Liver (tissue), 8 donors: ENCODE measurements at regions not wholly inside any gene's neighbourhood (a gene's known extent, or its start where the extent isn't known, plus 50 kb on each side); places are given as distances from the start of the nearest gene placed in this dataset.

Experiments
- DNase-seq: peaks from one replicate; pipeline ENCODE4 v3.0.0-alpha.2; 2017; ENCODE audit warnings: low spot score
- H3K27ac ChIP-seq, 2 donors: one replicate each; pipeline ENCODE4 v1.7.0; 2013; ENCODE audit warnings: inconsistent platforms in 2 of 2, low read length in 2 of 2, control low read depth in 1 of 2, low read depth in 1 of 2, mild to moderate bottlenecking in 1 of 2
- H3K27me3 ChIP-seq, 4 donors: one replicate each; pipeline versions ENCODE4 v1.6.1 to v1.7.0; 2013; ENCODE audit warnings: low read length in 3 of 4, inconsistent platforms in 1 of 4, mild to moderate bottlenecking in 1 of 4, moderate library complexity in 1 of 4; ENCODE audit not compliant: control insufficient read depth in 4 of 4, insufficient read depth in 4 of 4
- H3K36me3 ChIP-seq, 4 donors: one replicate each; pipeline versions ENCODE4 v1.6.1 to v1.7.0; 2013; ENCODE audit warnings: low read length in 3 of 4, mild to moderate bottlenecking in 3 of 4, low read depth in 1 of 4, moderate library complexity in 1 of 4; ENCODE audit not compliant: control insufficient read depth in 4 of 4, insufficient read depth in 3 of 4
- H3K4me1 ChIP-seq, 4 donors: one replicate each; pipeline versions ENCODE4 v1.6.1 to v1.7.0; 2013; ENCODE audit warnings: low read length in 3 of 4, mild to moderate bottlenecking in 3 of 4, moderate library complexity in 1 of 4; ENCODE audit not compliant: control insufficient read depth in 4 of 4, insufficient read depth in 4 of 4
- H3K4me3 ChIP-seq, 3 donors: one replicate each; pipeline versions ENCODE4 v1.6.1 to v1.7.0; 2013; ENCODE audit warnings: low read length in 3 of 3, control low read depth in 1 of 3, low read depth in 1 of 3, mild to moderate bottlenecking in 1 of 3
- H3K9ac ChIP-seq, 2 donors: one replicate each; pipeline ENCODE4 v1.7.0; 2013; ENCODE audit warnings: low read length in 2 of 2, mild to moderate bottlenecking in 2 of 2, moderate library complexity in 2 of 2, control low read depth in 1 of 2, low read depth in 1 of 2
- H3K9me3 ChIP-seq, 4 donors: one replicate each; pipeline versions ENCODE4 v1.6.1 to v1.7.0; 2013; ENCODE audit warnings: low read length in 3 of 4; ENCODE audit not compliant: control insufficient read depth in 4 of 4
- EGR1 ChIP-seq, 2 donors: IDR thresholded peaks; 2 replicates each; pipeline ENCODE4 v1.6.1; 2016 to 2018; ENCODE audit warnings: antibody characterized with exemption in 2 of 2, low read depth in 2 of 2
- FOXA1 ChIP-seq: IDR thresholded peaks from 2 replicates; pipeline ENCODE4 v1.6.1; 2016; ENCODE audit warnings: antibody characterized with exemption
- FOXA2 ChIP-seq: IDR thresholded peaks from 2 replicates; pipeline ENCODE4 v1.6.1; 2016; ENCODE audit warnings: antibody characterized with exemption
- GABPA ChIP-seq, 2 donors: IDR thresholded peaks in 1 of 2; conservative IDR thresholded peaks in 1 of 2; 2 replicates each; pipeline ENCODE4 v1.6.1; 2016; ENCODE audit warnings: antibody characterized with exemption in 2 of 2, mild to moderate bottlenecking in 1 of 2, moderate library complexity in 1 of 2
- HNF4A ChIP-seq, 2 donors: conservative IDR thresholded peaks; 2 replicates each; pipeline ENCODE4 v1.6.1; 2016; ENCODE audit warnings: antibody characterized with exemption in 2 of 2, mild to moderate bottlenecking in 2 of 2
- HNF4G ChIP-seq: IDR thresholded peaks from 2 replicates; pipeline ENCODE4 v1.6.1; 2016; ENCODE audit warnings: antibody characterized with exemption
- JUND ChIP-seq, 2 donors: IDR thresholded peaks; 2 replicates each; pipeline ENCODE4 v1.6.1; 2016; ENCODE audit warnings: antibody characterized with exemption in 2 of 2
- NR2F2 ChIP-seq: IDR thresholded peaks from 2 replicates; pipeline ENCODE4 v1.6.1; 2016; ENCODE audit warnings: antibody characterized with exemption
- RAD21 ChIP-seq, 2 donors: IDR thresholded peaks; 2 replicates each; pipeline ENCODE4 v1.6.1; 2016; ENCODE audit warnings: antibody characterized with exemption in 2 of 2, mild to moderate bottlenecking in 2 of 2
- RXRA ChIP-seq, 2 donors: IDR thresholded peaks; 2 replicates each; pipeline ENCODE4 v1.6.1; 2017 to 2018; ENCODE audit warnings: antibody characterized with exemption in 2 of 2, mild to moderate bottlenecking in 1 of 2
- SP1 ChIP-seq: IDR thresholded peaks from 2 replicates; pipeline ENCODE4 v1.6.1; 2018; ENCODE audit warnings: antibody characterized with exemption, mild to moderate bottlenecking
- TAF1 ChIP-seq: conservative IDR thresholded peaks from 2 replicates; pipeline ENCODE4 v1.6.1; 2016; ENCODE audit warnings: antibody characterized with exemption, mild to moderate bottlenecking
- YY1 ChIP-seq: IDR thresholded peaks from 2 replicates; pipeline ENCODE4 v1.6.1; 2016; ENCODE audit warnings: antibody characterized with exemption, mild to moderate bottlenecking
- WGBS: extraction: QIAGEN DNeasy Blood & Tissue Kit; methylation state at CpG from one replicate; pipeline ENCODE4 v1.1.7; 2013; 5-methylcytosine and 5-hydroxymethylcytosine counted together
- TF ChIP-seq, protein P1 (sequence below): fragments of 150-350 bp; IDR thresholded peaks from 2 replicates; pipeline ENCODE4 v1.5.1; 2017; ENCODE audit warnings: improper control_type of control experiment, low read depth, low read length; ENCODE audit not compliant: missing input control
- TF ChIP-seq, protein P2 (sequence below): IDR thresholded peaks from 2 replicates; pipeline ENCODE4 v1.6.1; 2016; ENCODE audit warnings: antibody characterized with exemption
- TF ChIP-seq, protein P3 (sequence below): IDR thresholded peaks from 2 replicates; pipeline ENCODE4 v1.6.1; 2016; ENCODE audit warnings: antibody characterized with exemption
- TF ChIP-seq, protein P4 (sequence below): IDR thresholded peaks from 2 replicates; pipeline ENCODE4 v1.6.1; 2016; ENCODE audit warnings: antibody characterized with exemption
- TF ChIP-seq, protein P5 (sequence below): IDR thresholded peaks from 2 replicates; pipeline ENCODE4 v1.6.1; 2016; ENCODE audit warnings: antibody characterized with exemption, mild to moderate bottlenecking
- donor health status: healthy.
- donor health status: healthy.
- donor health status: healthy.
- donor health status: healthy.
- donor health status: healthy.

DNA sequence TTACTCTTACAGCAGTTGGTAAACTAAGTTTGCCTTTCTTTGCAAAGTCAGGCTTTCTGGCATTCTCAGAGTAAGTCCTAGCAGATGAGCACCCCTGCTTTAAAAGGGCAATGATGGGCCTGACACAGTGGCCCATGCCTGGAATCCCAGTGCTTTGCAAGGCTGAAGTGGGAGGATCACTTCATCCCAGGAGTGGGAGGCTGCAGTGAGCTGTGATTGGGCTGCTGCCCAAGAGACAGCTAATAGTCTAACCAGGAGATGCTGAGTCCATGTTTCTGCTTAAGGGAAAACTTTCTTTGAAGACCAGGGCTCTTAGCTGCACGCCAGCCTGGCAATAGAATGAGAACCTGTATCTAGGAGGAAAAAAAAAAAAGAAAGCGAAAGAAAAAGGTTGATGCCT is 100.2 kb upstream of the MPP7 start:
- 95% methylated on average over 2 of the region's 2 CpGs for WGBS
- Histone ChIP-seq H3K36me3 (no peaks in the 10 kb centered on the region), H3K9ac (no peak overlapping the region), H3K9me3 (no peaks in the 10 kb centered on the region), H3K4me1 (peaks cover 0 to 2% (median 0%) of the 10 kb centered on the region in 4 donors), H3K27ac (peak overlapping the region in 1 of 2 donors; percentile 46), H3K27me3 (no peaks in the 10 kb centered on the region), H3K4me3 (no peak overlapping the region)
- no peak for DNase-seq
- TF ChIP-seq YY1 (no peak), HNF4G (no peak), NR2F2 (no peak), SP1 (no peak), HNF4A (conservative IDR thresholded peaks at IDR 0.05) (no peak), JUND (IDR thresholded peaks at IDR 0.05) (no peak), RAD21 (IDR thresholded peaks at IDR 0.05) (no peak), RXRA (IDR thresholded peaks at IDR 0.05) (no peak), FOXA2 (no peak), GABPA (IDR thresholded peaks at IDR 0.05 in 1 of 2, conservative IDR thresholded peaks at IDR 0.05 in 1 of 2) (no peak), FOXA1 (no peak), TAF1 (no peak), EGR1 (IDR thresholded peaks at IDR 0.05; ENCODE audit: low read depth in 2 of 2) (no peak)
- TF ChIP-seq, protein P1, sequence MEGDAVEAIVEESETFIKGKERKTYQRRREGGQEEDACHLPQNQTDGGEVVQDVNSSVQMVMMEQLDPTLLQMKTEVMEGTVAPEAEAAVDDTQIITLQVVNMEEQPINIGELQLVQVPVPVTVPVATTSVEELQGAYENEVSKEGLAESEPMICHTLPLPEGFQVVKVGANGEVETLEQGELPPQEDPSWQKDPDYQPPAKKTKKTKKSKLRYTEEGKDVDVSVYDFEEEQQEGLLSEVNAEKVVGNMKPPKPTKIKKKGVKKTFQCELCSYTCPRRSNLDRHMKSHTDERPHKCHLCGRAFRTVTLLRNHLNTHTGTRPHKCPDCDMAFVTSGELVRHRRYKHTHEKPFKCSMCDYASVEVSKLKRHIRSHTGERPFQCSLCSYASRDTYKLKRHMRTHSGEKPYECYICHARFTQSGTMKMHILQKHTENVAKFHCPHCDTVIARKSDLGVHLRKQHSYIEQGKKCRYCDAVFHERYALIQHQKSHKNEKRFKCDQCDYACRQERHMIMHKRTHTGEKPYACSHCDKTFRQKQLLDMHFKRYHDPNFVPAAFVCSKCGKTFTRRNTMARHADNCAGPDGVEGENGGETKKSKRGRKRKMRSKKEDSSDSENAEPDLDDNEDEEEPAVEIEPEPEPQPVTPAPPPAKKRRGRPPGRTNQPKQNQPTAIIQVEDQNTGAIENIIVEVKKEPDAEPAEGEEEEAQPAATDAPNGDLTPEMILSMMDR: no peak
- TF ChIP-seq, protein P2, sequence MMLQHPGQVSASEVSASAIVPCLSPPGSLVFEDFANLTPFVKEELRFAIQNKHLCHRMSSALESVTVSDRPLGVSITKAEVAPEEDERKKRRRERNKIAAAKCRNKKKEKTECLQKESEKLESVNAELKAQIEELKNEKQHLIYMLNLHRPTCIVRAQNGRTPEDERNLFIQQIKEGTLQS: no peak
- TF ChIP-seq, protein P3, sequence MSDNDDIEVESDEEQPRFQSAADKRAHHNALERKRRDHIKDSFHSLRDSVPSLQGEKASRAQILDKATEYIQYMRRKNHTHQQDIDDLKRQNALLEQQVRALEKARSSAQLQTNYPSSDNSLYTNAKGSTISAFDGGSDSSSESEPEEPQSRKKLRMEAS: no peak
- TF ChIP-seq, protein P4, sequence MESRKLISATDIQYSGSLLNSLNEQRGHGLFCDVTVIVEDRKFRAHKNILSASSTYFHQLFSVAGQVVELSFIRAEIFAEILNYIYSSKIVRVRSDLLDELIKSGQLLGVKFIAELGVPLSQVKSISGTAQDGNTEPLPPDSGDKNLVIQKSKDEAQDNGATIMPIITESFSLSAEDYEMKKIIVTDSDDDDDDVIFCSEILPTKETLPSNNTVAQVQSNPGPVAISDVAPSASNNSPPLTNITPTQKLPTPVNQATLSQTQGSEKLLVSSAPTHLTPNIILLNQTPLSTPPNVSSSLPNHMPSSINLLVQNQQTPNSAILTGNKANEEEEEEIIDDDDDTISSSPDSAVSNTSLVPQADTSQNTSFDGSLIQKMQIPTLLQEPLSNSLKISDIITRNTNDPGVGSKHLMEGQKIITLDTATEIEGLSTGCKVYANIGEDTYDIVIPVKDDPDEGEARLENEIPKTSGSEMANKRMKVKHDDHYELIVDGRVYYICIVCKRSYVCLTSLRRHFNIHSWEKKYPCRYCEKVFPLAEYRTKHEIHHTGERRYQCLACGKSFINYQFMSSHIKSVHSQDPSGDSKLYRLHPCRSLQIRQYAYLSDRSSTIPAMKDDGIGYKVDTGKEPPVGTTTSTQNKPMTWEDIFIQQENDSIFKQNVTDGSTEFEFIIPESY: no peak
- TF ChIP-seq, protein P5, sequence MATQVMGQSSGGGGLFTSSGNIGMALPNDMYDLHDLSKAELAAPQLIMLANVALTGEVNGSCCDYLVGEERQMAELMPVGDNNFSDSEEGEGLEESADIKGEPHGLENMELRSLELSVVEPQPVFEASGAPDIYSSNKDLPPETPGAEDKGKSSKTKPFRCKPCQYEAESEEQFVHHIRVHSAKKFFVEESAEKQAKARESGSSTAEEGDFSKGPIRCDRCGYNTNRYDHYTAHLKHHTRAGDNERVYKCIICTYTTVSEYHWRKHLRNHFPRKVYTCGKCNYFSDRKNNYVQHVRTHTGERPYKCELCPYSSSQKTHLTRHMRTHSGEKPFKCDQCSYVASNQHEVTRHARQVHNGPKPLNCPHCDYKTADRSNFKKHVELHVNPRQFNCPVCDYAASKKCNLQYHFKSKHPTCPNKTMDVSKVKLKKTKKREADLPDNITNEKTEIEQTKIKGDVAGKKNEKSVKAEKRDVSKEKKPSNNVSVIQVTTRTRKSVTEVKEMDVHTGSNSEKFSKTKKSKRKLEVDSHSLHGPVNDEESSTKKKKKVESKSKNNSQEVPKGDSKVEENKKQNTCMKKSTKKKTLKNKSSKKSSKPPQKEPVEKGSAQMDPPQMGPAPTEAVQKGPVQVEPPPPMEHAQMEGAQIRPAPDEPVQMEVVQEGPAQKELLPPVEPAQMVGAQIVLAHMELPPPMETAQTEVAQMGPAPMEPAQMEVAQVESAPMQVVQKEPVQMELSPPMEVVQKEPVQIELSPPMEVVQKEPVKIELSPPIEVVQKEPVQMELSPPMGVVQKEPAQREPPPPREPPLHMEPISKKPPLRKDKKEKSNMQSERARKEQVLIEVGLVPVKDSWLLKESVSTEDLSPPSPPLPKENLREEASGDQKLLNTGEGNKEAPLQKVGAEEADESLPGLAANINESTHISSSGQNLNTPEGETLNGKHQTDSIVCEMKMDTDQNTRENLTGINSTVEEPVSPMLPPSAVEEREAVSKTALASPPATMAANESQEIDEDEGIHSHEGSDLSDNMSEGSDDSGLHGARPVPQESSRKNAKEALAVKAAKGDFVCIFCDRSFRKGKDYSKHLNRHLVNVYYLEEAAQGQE: no peak
